ENCODE measurements at regions not wholly inside any gene's neighbourhood (a gene's known extent, or its start where the extent isn't known, plus 50 kb on each side); places are given as distances from the start of the nearest gene placed in this dataset.
A peak's percentile ranks its signal among the peaks of the same experiment; 100 is the strongest.

DNA sequence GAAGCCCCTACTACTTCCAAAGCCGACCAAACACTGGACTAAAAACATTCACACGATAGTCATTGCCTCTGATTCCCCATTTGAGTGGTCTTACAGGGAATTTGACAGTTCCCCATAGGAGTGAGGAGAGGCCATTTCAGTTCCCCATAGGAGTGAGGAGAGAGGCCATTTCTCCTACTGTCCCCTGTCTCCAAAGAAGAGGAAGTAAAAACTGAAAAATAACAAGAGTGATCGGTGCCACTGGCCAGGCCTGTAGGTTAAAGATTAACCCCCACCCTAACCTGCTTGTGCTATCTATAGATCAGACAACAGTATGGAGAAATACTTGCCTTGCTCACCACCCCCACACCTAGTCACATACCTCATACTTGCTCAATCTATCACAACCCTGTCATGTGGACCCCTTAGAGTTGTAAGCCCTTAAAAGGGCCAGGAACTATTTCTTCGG, 204.0 kb upstream of the MOCS1 start (continued):
- TF ChIP-seq SP140L (CRISPR knock-in tag; IDR thresholded peaks at IDR 0.05; ENCODE audit: borderline replicate concordance) (no peak), ZNF232 (CRISPR knock-in tag; IDR thresholded peaks at IDR 0.05; ENCODE audit: borderline replicate concordance) (0 out of 2 replicates have a peak, but pooled peaks have one; percentile 35), ZNF451 (CRISPR knock-in tag; IDR thresholded peaks at IDR 0.05) (no peak), GZF1 (CRISPR knock-in tag; IDR thresholded peaks at IDR 0.05) (no peak), ZNF225 (CRISPR knock-in tag; IDR thresholded peaks at IDR 0.05) (no peak), ZNF160 (CRISPR knock-in tag; IDR thresholded peaks at IDR 0.05) (peak; percentile 41; the same call in 1 of the 2 replicates), ELF3 (CRISPR knock-in tag; IDR thresholded peaks at IDR 0.05) (peak; percentile 100), CBX2 (IDR thresholded peaks at IDR 0.05; ENCODE audit: low read depth, low read length) (no peak), CBX2 (CRISPR knock-in tag; IDR thresholded peaks at IDR 0.05; ENCODE audit: low read depth) (no peak), LCORL (IDR thresholded peaks at IDR 0.05) (no peak), LCORL (CRISPR knock-in tag; IDR thresholded peaks at IDR 0.05) (no peak), HCFC1 (IDR thresholded peaks at IDR 0.05; ENCODE audit: low read depth, low read length) (no peak), TBL1XR1 (IDR thresholded peaks at IDR 0.05; ENCODE audit: borderline replicate concordance, low read length, partially characterized antibody) (no peak), NFE2L1 (CRISPR knock-in tag; IDR thresholded peaks at IDR 0.05; ENCODE audit: borderline replicate concordance) (no peak)
- TF ChIP-seq, protein P1, sequence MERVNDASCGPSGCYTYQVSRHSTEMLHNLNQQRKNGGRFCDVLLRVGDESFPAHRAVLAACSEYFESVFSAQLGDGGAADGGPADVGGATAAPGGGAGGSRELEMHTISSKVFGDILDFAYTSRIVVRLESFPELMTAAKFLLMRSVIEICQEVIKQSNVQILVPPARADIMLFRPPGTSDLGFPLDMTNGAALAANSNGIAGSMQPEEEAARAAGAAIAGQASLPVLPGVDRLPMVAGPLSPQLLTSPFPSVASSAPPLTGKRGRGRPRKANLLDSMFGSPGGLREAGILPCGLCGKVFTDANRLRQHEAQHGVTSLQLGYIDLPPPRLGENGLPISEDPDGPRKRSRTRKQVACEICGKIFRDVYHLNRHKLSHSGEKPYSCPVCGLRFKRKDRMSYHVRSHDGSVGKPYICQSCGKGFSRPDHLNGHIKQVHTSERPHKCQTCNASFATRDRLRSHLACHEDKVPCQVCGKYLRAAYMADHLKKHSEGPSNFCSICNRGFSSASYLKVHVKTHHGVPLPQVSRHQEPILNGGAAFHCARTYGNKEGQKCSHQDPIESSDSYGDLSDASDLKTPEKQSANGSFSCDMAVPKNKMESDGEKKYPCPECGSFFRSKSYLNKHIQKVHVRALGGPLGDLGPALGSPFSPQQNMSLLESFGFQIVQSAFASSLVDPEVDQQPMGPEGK (CRISPR knock-in tag; IDR thresholded peaks at IDR 0.05): peak; percentile 48; the same call in 1 of the 2 replicates
- TF ChIP-seq, protein P2, sequence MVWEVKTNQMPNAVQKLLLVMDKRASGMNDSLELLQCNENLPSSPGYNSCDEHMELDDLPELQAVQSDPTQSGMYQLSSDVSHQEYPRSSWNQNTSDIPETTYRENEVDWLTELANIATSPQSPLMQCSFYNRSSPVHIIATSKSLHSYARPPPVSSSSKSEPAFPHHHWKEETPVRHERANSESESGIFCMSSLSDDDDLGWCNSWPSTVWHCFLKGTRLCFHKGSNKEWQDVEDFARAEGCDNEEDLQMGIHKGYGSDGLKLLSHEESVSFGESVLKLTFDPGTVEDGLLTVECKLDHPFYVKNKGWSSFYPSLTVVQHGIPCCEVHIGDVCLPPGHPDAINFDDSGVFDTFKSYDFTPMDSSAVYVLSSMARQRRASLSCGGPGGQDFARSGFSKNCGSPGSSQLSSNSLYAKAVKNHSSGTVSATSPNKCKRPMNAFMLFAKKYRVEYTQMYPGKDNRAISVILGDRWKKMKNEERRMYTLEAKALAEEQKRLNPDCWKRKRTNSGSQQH (CRISPR knock-in tag; IDR thresholded peaks at IDR 0.05; ENCODE audit: low read depth): peak; percentile 67
- TF ChIP-seq, protein P3, sequence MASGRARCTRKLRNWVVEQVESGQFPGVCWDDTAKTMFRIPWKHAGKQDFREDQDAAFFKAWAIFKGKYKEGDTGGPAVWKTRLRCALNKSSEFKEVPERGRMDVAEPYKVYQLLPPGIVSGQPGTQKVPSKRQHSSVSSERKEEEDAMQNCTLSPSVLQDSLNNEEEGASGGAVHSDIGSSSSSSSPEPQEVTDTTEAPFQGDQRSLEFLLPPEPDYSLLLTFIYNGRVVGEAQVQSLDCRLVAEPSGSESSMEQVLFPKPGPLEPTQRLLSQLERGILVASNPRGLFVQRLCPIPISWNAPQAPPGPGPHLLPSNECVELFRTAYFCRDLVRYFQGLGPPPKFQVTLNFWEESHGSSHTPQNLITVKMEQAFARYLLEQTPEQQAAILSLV (CRISPR knock-in tag; IDR thresholded peaks at IDR 0.05; ENCODE audit: borderline replicate concordance): no peak
- TF ChIP-seq, protein P4, sequence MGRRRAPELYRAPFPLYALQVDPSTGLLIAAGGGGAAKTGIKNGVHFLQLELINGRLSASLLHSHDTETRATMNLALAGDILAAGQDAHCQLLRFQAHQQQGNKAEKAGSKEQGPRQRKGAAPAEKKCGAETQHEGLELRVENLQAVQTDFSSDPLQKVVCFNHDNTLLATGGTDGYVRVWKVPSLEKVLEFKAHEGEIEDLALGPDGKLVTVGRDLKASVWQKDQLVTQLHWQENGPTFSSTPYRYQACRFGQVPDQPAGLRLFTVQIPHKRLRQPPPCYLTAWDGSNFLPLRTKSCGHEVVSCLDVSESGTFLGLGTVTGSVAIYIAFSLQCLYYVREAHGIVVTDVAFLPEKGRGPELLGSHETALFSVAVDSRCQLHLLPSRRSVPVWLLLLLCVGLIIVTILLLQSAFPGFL (CRISPR knock-in tag; IDR thresholded peaks at IDR 0.05): no peak
- TF ChIP-seq, protein P5, sequence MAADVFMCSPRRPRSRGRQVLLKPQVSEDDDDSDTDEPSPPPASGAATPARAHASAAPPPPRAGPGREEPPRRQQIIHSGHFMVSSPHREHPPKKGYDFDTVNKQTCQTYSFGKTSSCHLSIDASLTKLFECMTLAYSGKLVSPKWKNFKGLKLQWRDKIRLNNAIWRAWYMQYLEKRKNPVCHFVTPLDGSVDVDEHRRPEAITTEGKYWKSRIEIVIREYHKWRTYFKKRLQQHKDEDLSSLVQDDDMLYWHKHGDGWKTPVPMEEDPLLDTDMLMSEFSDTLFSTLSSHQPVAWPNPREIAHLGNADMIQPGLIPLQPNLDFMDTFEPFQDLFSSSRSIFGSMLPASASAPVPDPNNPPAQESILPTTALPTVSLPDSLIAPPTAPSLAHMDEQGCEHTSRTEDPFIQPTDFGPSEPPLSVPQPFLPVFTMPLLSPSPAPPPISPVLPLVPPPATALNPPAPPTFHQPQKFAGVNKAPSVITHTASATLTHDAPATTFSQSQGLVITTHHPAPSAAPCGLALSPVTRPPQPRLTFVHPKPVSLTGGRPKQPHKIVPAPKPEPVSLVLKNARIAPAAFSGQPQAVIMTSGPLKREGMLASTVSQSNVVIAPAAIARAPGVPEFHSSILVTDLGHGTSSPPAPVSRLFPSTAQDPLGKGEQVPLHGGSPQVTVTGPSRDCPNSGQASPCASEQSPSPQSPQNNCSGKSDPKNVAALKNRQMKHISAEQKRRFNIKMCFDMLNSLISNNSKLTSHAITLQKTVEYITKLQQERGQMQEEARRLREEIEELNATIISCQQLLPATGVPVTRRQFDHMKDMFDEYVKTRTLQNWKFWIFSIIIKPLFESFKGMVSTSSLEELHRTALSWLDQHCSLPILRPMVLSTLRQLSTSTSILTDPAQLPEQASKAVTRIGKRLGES (CRISPR knock-in tag; IDR thresholded peaks at IDR 0.05; ENCODE audit: borderline replicate concordance): 0 out of 2 replicates have a peak, but pooled peaks have one; percentile 29
- TF ChIP-seq, protein P6, sequence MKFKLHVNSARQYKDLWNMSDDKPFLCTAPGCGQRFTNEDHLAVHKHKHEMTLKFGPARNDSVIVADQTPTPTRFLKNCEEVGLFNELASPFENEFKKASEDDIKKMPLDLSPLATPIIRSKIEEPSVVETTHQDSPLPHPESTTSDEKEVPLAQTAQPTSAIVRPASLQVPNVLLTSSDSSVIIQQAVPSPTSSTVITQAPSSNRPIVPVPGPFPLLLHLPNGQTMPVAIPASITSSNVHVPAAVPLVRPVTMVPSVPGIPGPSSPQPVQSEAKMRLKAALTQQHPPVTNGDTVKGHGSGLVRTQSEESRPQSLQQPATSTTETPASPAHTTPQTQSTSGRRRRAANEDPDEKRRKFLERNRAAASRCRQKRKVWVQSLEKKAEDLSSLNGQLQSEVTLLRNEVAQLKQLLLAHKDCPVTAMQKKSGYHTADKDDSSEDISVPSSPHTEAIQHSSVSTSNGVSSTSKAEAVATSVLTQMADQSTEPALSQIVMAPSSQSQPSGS (CRISPR knock-in tag; IDR thresholded peaks at IDR 0.05): no peak
